B cell (primary cell): ENCODE measurements at regions not wholly inside any gene's neighbourhood (a gene's known extent, or its start where the extent isn't known, plus 50 kb on each side); places are given as distances from the start of the nearest gene placed in this dataset.

ENCODE experiments used
- ATAC-seq: fragments of 200-7000 bp; cut with Tn5 transposase; one replicate; pipeline ENCODE4 v1.10.0; 2021; ENCODE audit warnings: low read depth, mild to moderate bottlenecking, moderate number of reproducible peaks, moderate library complexity
- CTCF ChIA-PET: fragments of 350-600 bp; sonication (Branson Sonifier 250); formaldehyde crosslinking; loops from one replicate; lab custom pipeline; 2021; ENCODE audit warnings: antibody characterized with exemption, inconsistent platforms; lab: Charles Lee
- POLR2A ChIA-PET: fragments of 350-600 bp; sonication (Branson Sonifier 250); formaldehyde crosslinking; loops from one replicate; lab custom pipeline; 2021; ENCODE audit warnings: antibody characterized with exemption; lab: Charles Lee
- DNase-seq: peaks from one replicate; pipeline ENCODE4 v3.0.0; 2013
- H2AFZ ChIP-seq: 2 replicates; pipeline ENCODE4 v1.6.1; 2012; ENCODE audit warnings: mild to moderate bottlenecking, low read depth, low read length; ENCODE audit not compliant: insufficient read depth, poor library complexity, severe bottlenecking
- H3K27ac ChIP-seq, 2 donors: 1 replicate in 1 of 2; 2 replicates in 1 of 2; pipeline ENCODE4 v1.5.1; 2012 to 2013; ENCODE audit warnings: low read length in 2 of 2, mild to moderate bottlenecking in 2 of 2, moderate library complexity in 1 of 2
- H3K27me3 ChIP-seq, 4 experiments: fragments of 200-600 bp in 1 of 4; sonication (generic) in 1 of 4; replicated peaks in 1 of 4; 1 replicate in 2 of 4; 2 replicates in 2 of 4; pipeline versions ENCODE4 v1.6.1 to v1.7.0; 2013 to 2016; ENCODE audit warnings: low read length in 3 of 4, mild to moderate bottlenecking in 2 of 4, mixed read lengths in 1 of 4, moderate library complexity in 1 of 4; ENCODE audit not compliant: insufficient read depth in 4 of 4, control insufficient read depth in 3 of 4; ENCODE audit errors: control extremely low read depth in 1 of 4
- H3K36me3 ChIP-seq, 2 experiments: replicated peaks in 1 of 2; 1 replicate in 1 of 2; 2 replicates in 1 of 2; pipeline versions ENCODE4 v1.6.1 to v1.7.1; 2013; ENCODE audit warnings: low read length in 1 of 2; ENCODE audit not compliant: insufficient read depth in 2 of 2, control insufficient read depth in 1 of 2; ENCODE audit errors: control extremely low read depth in 1 of 2, extremely low read depth in 1 of 2
- H3K4me1 ChIP-seq, 2 donors: fragments of 200-600 bp in 1 of 2; sonication (generic) in 1 of 2; 1 replicate in 1 of 2; 2 replicates in 1 of 2; pipeline versions ENCODE4 v1.5.1 to v1.6.1; 2013 to 2017; ENCODE audit warnings: low read length in 2 of 2; ENCODE audit not compliant: control insufficient read depth in 2 of 2, insufficient read depth in 2 of 2
- H3K4me2 ChIP-seq: replicated peaks from 2 replicates; pipeline ENCODE3; 2012; ENCODE audit warnings: mild to moderate bottlenecking, low read depth, low read length; ENCODE audit not compliant: poor library complexity, severe bottlenecking
- H3K4me3 ChIP-seq, 5 experiments: fragments of 200-600 bp in 1 of 5; sonication (generic) in 1 of 5; 1 replicate in 3 of 5; 2 replicates in 2 of 5; pipeline versions ENCODE4 v1.5.1 to v1.7.0; 2011 to 2016; ENCODE audit warnings: low read length in 4 of 5, mild to moderate bottlenecking in 4 of 5, low read depth in 2 of 5, control low read depth in 1 of 5, moderate library complexity in 1 of 5; ENCODE audit not compliant: insufficient read depth in 1 of 5; ENCODE audit errors: control extremely low read depth in 1 of 5, extremely low read depth in 1 of 5
- H3K79me2 ChIP-seq: fragments of 200-600 bp; sonication (generic); one replicate; pipeline ENCODE4 v1.6.0; 2016; ENCODE audit warnings: low read length; ENCODE audit not compliant: control insufficient read depth, insufficient read depth
- H3K9ac ChIP-seq: fragments of 200-600 bp; sonication (generic); 2 replicates; pipeline ENCODE4 v1.6.1; 2017; ENCODE audit warnings: mild to moderate bottlenecking, low read length, moderate library complexity
- H3K9me3 ChIP-seq, 3 donors: one replicate each; pipeline versions ENCODE4 v1.6.1 to v1.7.1; 2013; ENCODE audit warnings: low read length in 2 of 3; ENCODE audit not compliant: control insufficient read depth in 2 of 3, insufficient read depth in 1 of 3; ENCODE audit errors: control extremely low read depth in 1 of 3
- H4K20me1 ChIP-seq: 2 replicates; pipeline ENCODE4 v1.6.0; 2012; ENCODE audit warnings: mild to moderate bottlenecking, low read length; ENCODE audit not compliant: insufficient read depth, control insufficient read depth, poor library complexity, severe bottlenecking
- H3K27ac Mint-ChIP-seq: one replicate; pipeline ENCODE4 v1.8.0; 2021; ENCODE audit warnings: mixed read lengths
- H3K27me3 Mint-ChIP-seq: one replicate; pipeline ENCODE4 v1.8.0; 2021; ENCODE audit warnings: mixed read lengths
- H3K4me1 Mint-ChIP-seq: one replicate; pipeline ENCODE4 v1.8.0; 2021; ENCODE audit warnings: mixed read lengths
- H3K4me3 Mint-ChIP-seq: one replicate; pipeline ENCODE4 v1.8.0; 2021; ENCODE audit warnings: mixed read lengths
- H3K9me3 Mint-ChIP-seq: one replicate; pipeline ENCODE4 v1.8.0; 2022; ENCODE audit warnings: mixed read lengths; ENCODE audit not compliant: insufficient read depth
- CTCF ChIP-seq: fragments of 200-600 bp; IDR thresholded peaks from one replicate; pipeline ENCODE4 v1.8.0; 2022; ENCODE audit warnings: antibody characterized with exemption, mild to moderate bottlenecking
- EZH2 ChIP-seq: IDR thresholded peaks from 2 replicates; pipeline ENCODE4 v1.6.1; 2012; ENCODE audit warnings: borderline replicate concordance, low read depth, mild to moderate bottlenecking, moderate library complexity, low read length; ENCODE audit not compliant: insufficient read depth, poor library complexity, severe bottlenecking
- WGBS: methylation state at CpG from one replicate; pipeline ENCODE4 v1.1.5; 2013; ENCODE audit warnings: missing lambda C conversion rate; ENCODE audit not compliant: insufficient coverage; 5-methylcytosine and 5-hydroxymethylcytosine counted together
- intact Hi-C: fragments of 100-400 bp; cut with micrococcal nuclease; formaldehyde crosslinking; loops from one replicate; pipeline ENCODE4 v1.10.0; 2022

GRCh38 chr1:229169399-229169798, 101.5 kb upstream of the RAB4A start:
- Histone ChIP-seq H3K36me3 (no peaks in the 10 kb centered on the region), H3K9me3 (no peaks in the 10 kb centered on the region), H3K79me2 (no peaks in the 10 kb centered on the region), H3K9ac (no peak overlapping the region), H3K27ac (no peak overlapping the region), H2AFZ (no peak overlapping the region), H4K20me1 (no peaks in the 10 kb centered on the region), H3K4me1 (no peaks in the 10 kb centered on the region), H3K27me3 (no peaks in the 10 kb centered on the region), H3K4me2 (no peak overlapping the region), H3K4me3 (no peak overlapping the region)
- ChIA-PET CTCF (no interaction called here), POLR2A (no interaction called here)
- no peak overlapping the region for H3K27ac Mint-ChIP-seq
- WGBS: 100% methylated on average over 1 of the region's 1 CpG
- ATAC-seq (no peak), DNase-seq (no peak)
- intact Hi-C loops: no loop called here
- no peak for TF ChIP-seq CTCF
- no peak for TF ChIP-seq EZH2
- H3K4me3 Mint-ChIP-seq: no peak overlapping the region
- no peaks in the 10 kb centered on the region for H3K9me3 Mint-ChIP-seq
- no peaks in the 10 kb centered on the region for H3K4me1 Mint-ChIP-seq
- H3K27me3 Mint-ChIP-seq: peaks cover 16% of the 10 kb centered on the region

- intact Hi-C loops: no loop called here
- ChIA-PET CTCF (no interaction called here), POLR2A (no interaction called here)
- Histone ChIP-seq H3K27ac (no peak overlapping the region), H3K9me3 (no peaks in the 10 kb centered on the region), H3K4me3 (no peak overlapping the region), H3K4me2 (no peak overlapping the region), H2AFZ (no peak overlapping the region), H3K4me1 (no peaks in the 10 kb centered on the region), H3K27me3 (no peaks in the 10 kb centered on the region), H4K20me1 (no peaks in the 10 kb centered on the region), H3K36me3 (no peaks in the 10 kb centered on the region), H3K9ac (no peak overlapping the region), H3K79me2 (no peaks in the 10 kb centered on the region)
- DNase-seq: no peak
- 88% methylated on average over 12 of the region's 12 CpGs for WGBS
- no peaks in the 10 kb centered on the region for H3K9me3 Mint-ChIP-seq
- no peak overlapping the region for H3K4me3 Mint-ChIP-seq
- peaks cover 17% of the 10 kb centered on the region for H3K27me3 Mint-ChIP-seq
- ATAC-seq: no peak
- TF ChIP-seq EZH2: no peak
- no peak for TF ChIP-seq CTCF
- no peaks in the 10 kb centered on the region for H3K4me1 Mint-ChIP-seq
- no peak overlapping the region for H3K27ac Mint-ChIP-seq
These were observed 100.6 kb upstream of the RAB4A start for GRCh38 chr1:229170274-229170673.
